ENCODE measurements at regions not wholly inside any gene's neighbourhood (a gene's known extent, or its start where the extent isn't known, plus 50 kb on each side); places are given as distances from the start of the nearest gene placed in this dataset.
"Not testable (repeated sequence)": the region's sequence is repeated elsewhere in the genome, so short reads cannot be mapped to it uniquely, and the experiment has no call there.

- no peaks in the 10 kb centered on the region for H3K4me1 Mint-ChIP-seq
- no peaks in the 10 kb centered on the region for H3K9me3 Mint-ChIP-seq
- no peaks in the 10 kb centered on the region for H3K36me3 Mint-ChIP-seq
- no peak overlapping the region for H3K27ac Mint-ChIP-seq
- no peak overlapping the region for H3K4me3 Mint-ChIP-seq
- no peak for DNase-seq
- peaks cover 1 to 4% (median 2%) of the 10 kb centered on the region in 3 donors for H3K27me3 Mint-ChIP-seq (ENCODE audit: low read depth in 3 of 3)
Observed at GRCh38 chr10:78464856-78465267, 431.2 kb downstream of the RPS24 start.

- no peaks in the 10 kb centered on the region for H3K36me3 Mint-ChIP-seq
- H3K27me3 Mint-ChIP-seq (ENCODE audit: low read depth in 3 of 3): peaks cover 0 to 4% (median 1%) of the 10 kb centered on the region in 3 donors
- H3K4me1 Mint-ChIP-seq: no peaks in the 10 kb centered on the region
- no peak overlapping the region for H3K4me3 Mint-ChIP-seq
- no peaks in the 10 kb centered on the region for H3K9me3 Mint-ChIP-seq
- no peak for DNase-seq
- H3K27ac Mint-ChIP-seq: no peak overlapping the region
Observed at GRCh38 chr10:78465431-78465830, 431.8 kb downstream of the RPS24 start.

GRCh38 chr10:78467496-78468106, 433.9 kb downstream of the RPS24 start:
- Mint-ChIP-seq H3K27ac (no peak overlapping the region), H3K4me1 (peaks cover 1 to 9% of the 10 kb centered on the region in 2 donors), H3K27me3 (ENCODE audit: low read depth in 3 of 3) (peaks cover 0 to 5% (median 1%) of the 10 kb centered on the region in 3 donors), H3K4me3 (no peak overlapping the region), H3K9me3 (no peaks in the 10 kb centered on the region), H3K36me3 (no peaks in the 10 kb centered on the region)
- no peak for DNase-seq

- H3K27ac Mint-ChIP-seq; H3K27me3 Mint-ChIP-seq (ENCODE audit: low read depth in 3 of 3); H3K4me1 Mint-ChIP-seq; H3K36me3 Mint-ChIP-seq; DNase-seq; H3K4me3 Mint-ChIP-seq; H3K9me3 Mint-ChIP-seq: not testable (repeated sequence)
Observed at GRCh38 chr10:78468731-78469130, 435.1 kb downstream of the RPS24 start.

- Mint-ChIP-seq H3K27me3 (ENCODE audit: low read depth in 3 of 3) (peaks cover 3 to 5% (median 3%) of the 10 kb centered on the region in 3 donors), H3K4me1 (peaks cover 1 to 9% of the 10 kb centered on the region in 2 donors), H3K4me3 (no peak overlapping the region), H3K36me3 (no peaks in the 10 kb centered on the region), H3K9me3 (no peaks in the 10 kb centered on the region), H3K27ac (no peak overlapping the region)
- DNase-seq: peak; percentile 18 to 30 (median 24)
Observed at GRCh38 chr10:78470267-78471103, 436.8 kb downstream of the RPS24 start.

GRCh38 chr10:78471326-78471722, 437.7 kb downstream of the RPS24 start:
- H3K4me3 Mint-ChIP-seq: no peak overlapping the region
- H3K4me1 Mint-ChIP-seq: peaks cover 1 to 9% of the 10 kb centered on the region in 2 donors
- no peaks in the 10 kb centered on the region for H3K36me3 Mint-ChIP-seq
- no peak for DNase-seq
- no peaks in the 10 kb centered on the region for H3K9me3 Mint-ChIP-seq
- H3K27ac Mint-ChIP-seq: no peak overlapping the region
- H3K27me3 Mint-ChIP-seq (ENCODE audit: low read depth in 3 of 3): peaks cover 3 to 5% (median 3%) of the 10 kb centered on the region in 3 donors

GRCh38 chr10:78471723-78472550, 438.3 kb downstream of the RPS24 start:
- no peak overlapping the region for H3K27ac Mint-ChIP-seq
- H3K4me3 Mint-ChIP-seq: no peak overlapping the region
- peaks cover 3 to 5% (median 3%) of the 10 kb centered on the region in 3 donors for H3K27me3 Mint-ChIP-seq (ENCODE audit: low read depth in 3 of 3)
- H3K36me3 Mint-ChIP-seq: no peaks in the 10 kb centered on the region
- H3K9me3 Mint-ChIP-seq: no peaks in the 10 kb centered on the region
- DNase-seq: no peak
- peaks cover 1 to 9% of the 10 kb centered on the region in 2 donors for H3K4me1 Mint-ChIP-seq

GRCh38 chr10:78472551-78472890, 438.9 kb downstream of the RPS24 start:
- H3K4me1 Mint-ChIP-seq: peaks cover 1 to 9% of the 10 kb centered on the region in 2 donors
- H3K36me3 Mint-ChIP-seq: no peaks in the 10 kb centered on the region
- DNase-seq: no peak
- H3K4me3 Mint-ChIP-seq: no peak overlapping the region
- peaks cover 5% of the 10 kb centered on the region in 3 donors for H3K27me3 Mint-ChIP-seq (ENCODE audit: low read depth in 3 of 3)
- no peak overlapping the region for H3K27ac Mint-ChIP-seq
- no peaks in the 10 kb centered on the region for H3K9me3 Mint-ChIP-seq

- no peak for DNase-seq
- Mint-ChIP-seq H3K27me3 (ENCODE audit: low read depth in 3 of 3) (peaks cover 3 to 6% (median 5%) of the 10 kb centered on the region in 3 donors), H3K4me1 (peaks cover 1 to 9% of the 10 kb centered on the region in 2 donors), H3K36me3 (no peaks in the 10 kb centered on the region), H3K4me3 (no peak overlapping the region), H3K9me3 (no peaks in the 10 kb centered on the region), H3K27ac (no peak overlapping the region)
Observed at GRCh38 chr10:78473006-78473405, 439.3 kb downstream of the RPS24 start.

GRCh38 chr10:78474743-78475142, 441.1 kb downstream of the RPS24 start:
- Mint-ChIP-seq H3K36me3 (no peaks in the 10 kb centered on the region), H3K27me3 (ENCODE audit: low read depth in 3 of 3) (peaks cover 3 to 6% (median 4%) of the 10 kb centered on the region in 3 donors), H3K4me1 (peaks cover 1 to 9% of the 10 kb centered on the region in 2 donors), H3K4me3 (no peak overlapping the region), H3K9me3 (no peaks in the 10 kb centered on the region), H3K27ac (no peak overlapping the region)
- DNase-seq: no peak

- Mint-ChIP-seq H3K4me3 (no peak overlapping the region), H3K27ac (no peak overlapping the region), H3K4me1 (peaks cover 1 to 9% of the 10 kb centered on the region in 2 donors), H3K36me3 (no peaks in the 10 kb centered on the region), H3K27me3 (ENCODE audit: low read depth in 3 of 3) (peaks cover 3 to 8% (median 4%) of the 10 kb centered on the region in 3 donors), H3K9me3 (no peaks in the 10 kb centered on the region)
- DNase-seq: no peak
Observed at GRCh38 chr10:78475437-78475836, 441.8 kb downstream of the RPS24 start.

GRCh38 chr10:78476156-78476555, 442.5 kb downstream of the RPS24 start:
- Mint-ChIP-seq H3K27me3 (ENCODE audit: low read depth in 3 of 3) (peaks cover 4 to 8% (median 5%) of the 10 kb centered on the region in 3 donors), H3K36me3 (no peaks in the 10 kb centered on the region), H3K27ac (no peak overlapping the region), H3K9me3 (no peaks in the 10 kb centered on the region), H3K4me3 (no peak overlapping the region), H3K4me1 (peaks cover 0 to 2% of the 10 kb centered on the region in 2 donors)
- no peak for DNase-seq

- no peaks in the 10 kb centered on the region for H3K9me3 Mint-ChIP-seq
- H3K4me3 Mint-ChIP-seq: no peak overlapping the region
- H3K4me1 Mint-ChIP-seq: no peaks in the 10 kb centered on the region
- no peak for DNase-seq
- no peaks in the 10 kb centered on the region for H3K36me3 Mint-ChIP-seq
- H3K27me3 Mint-ChIP-seq (ENCODE audit: low read depth in 3 of 3): peaks cover 4 to 8% (median 5%) of the 10 kb centered on the region in 3 donors
- no peak overlapping the region for H3K27ac Mint-ChIP-seq
Observed at GRCh38 chr10:78476844-78477243, 443.2 kb downstream of the RPS24 start.

GRCh38 chr10:78478919-78479318, 445.3 kb downstream of the RPS24 start:
- no peak for DNase-seq
- Mint-ChIP-seq H3K4me1 (no peaks in the 10 kb centered on the region), H3K36me3 (no peaks in the 10 kb centered on the region), H3K27ac (no peak overlapping the region), H3K9me3 (no peaks in the 10 kb centered on the region), H3K4me3 (no peak overlapping the region), H3K27me3 (ENCODE audit: low read depth in 3 of 3) (peaks cover 4 to 8% (median 7%) of the 10 kb centered on the region in 3 donors)
